GM18499 (cell line): ENCODE measurements at regions not wholly inside any gene's neighbourhood (a gene's known extent, or its start where the extent isn't known, plus 50 kb on each side); places are given as distances from the start of the nearest gene placed in this dataset.

Experiments
- ATAC-seq: cut with Tn5 transposase; IDR thresholded peaks from one replicate; pipeline ENCODE4 v1.9.1; 2021; ENCODE audit warnings: moderate number of reproducible peaks; ENCODE audit not compliant: insufficient read depth, unreplicated experiment

DNA sequence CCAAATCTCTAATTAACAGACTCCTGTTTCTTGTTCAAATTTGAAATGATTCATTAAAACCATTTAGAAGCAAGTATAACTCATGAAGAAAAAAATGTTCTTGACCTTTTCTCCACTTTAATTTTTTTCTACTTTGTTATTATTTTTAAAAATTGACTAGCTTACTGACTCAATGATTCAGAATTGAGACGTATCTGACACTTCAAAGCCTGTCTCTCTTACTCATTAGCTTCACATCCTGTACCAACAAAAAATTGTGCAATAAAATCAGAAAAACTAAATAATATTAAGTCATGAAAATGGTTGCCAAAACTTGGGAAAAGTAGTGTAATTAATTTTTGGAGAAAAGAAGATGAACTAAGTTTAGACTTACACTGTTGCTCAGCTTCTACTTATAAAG, 331.2 kb downstream of the SLC16A7 start:
- ATAC-seq, result no peak

DNA sequence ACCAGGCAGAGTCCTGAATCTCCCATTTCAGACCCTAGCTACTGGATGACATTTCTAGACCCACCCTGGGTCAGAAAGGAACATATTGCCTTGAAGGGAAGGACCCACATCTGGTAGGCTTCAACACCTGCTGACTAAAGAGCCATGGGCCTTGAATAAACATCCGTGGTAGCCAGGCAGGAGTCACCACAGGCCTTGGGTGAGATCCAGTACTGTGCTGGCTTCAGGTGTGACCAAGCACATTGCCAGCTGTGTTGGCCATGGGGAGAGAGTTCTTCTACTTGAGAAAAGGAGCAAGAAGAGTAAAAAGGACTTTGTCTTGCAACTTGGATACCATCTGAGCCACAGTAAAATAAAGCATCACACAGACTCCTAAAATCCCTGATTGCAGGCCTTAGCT, 332.6 kb downstream of the SLC16A7 start:
- ATAC-seq, result no peak

DNA sequence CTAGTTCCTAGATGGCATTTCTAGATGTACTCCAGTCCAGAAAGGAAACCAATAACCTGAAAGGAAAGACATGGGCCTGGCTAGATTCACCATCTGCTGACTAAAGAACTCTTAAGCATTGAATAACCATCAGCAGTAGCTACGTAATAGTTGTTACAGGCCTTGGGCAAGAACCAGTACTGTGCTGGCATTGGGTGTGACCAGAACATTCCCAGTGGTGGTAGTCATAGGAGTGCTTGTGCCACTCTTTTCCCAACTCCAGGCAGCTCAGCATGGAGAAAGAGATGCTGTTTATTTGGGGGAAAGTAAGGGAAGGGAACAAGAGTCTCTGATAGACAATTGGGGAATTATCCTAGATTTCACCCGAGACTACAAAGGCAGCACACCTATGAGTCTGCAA, 333.3 kb downstream of the SLC16A7 start:
- no peak for ATAC-seq

DNA sequence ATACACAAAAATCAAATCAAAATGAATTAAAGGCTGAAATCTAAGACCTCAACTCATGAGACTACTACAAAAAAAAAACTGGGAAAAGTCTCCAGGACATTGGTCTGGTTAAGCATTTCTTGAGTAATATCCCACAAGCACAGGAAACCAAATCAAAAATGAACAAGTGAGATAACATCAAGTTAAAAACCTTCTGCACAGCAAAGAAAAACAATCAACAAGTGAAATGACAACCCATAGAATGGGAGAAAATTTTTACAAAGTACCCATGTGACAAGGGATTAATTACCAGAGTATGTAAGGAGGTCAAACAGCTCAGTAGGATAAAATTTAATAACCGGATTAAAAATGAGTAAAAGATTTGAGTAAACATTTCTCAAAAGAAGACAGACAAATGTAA, 338.7 kb downstream of the SLC16A7 start:
- no peak for ATAC-seq

DNA sequence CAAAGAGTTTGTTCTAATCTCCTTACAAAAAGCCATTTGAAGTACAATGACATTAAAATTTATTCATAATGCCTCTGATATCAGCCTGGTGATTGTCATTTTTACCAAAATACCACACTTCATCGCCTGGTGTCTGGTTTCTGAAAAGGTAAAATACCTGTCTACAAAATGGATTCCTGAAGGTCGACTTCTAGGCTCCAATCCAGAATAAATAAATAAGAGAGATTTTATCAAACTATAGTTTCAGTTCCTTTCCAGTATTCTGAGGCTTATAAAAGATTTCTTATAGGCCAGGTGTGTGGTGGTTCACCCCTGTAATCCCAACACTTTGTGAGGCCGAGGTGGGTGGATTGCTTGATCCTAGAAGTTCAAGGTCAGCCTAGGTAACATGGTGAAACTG, 340.7 kb downstream of the SLC16A7 start:
- ATAC-seq, result no peak

DNA sequence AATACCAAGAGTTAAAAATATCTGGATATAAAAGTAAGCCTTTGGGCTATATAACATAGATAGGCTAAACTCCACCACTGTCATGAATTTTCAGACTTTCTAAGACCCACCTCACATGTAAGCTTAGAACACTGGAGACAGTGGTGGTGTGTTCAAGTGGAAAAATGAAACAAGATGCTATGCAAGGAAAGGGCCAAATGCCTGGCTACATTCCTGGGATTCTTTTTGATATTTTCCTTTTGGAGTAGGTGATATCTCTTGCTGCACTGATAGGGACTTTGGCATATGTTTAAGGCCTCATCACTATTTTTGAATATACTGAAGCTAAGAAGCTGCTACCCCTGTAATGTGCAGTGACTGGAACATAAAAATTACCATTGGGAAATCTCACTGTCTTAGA, 341.3 kb downstream of the SLC16A7 start:
- no peak for ATAC-seq

DNA sequence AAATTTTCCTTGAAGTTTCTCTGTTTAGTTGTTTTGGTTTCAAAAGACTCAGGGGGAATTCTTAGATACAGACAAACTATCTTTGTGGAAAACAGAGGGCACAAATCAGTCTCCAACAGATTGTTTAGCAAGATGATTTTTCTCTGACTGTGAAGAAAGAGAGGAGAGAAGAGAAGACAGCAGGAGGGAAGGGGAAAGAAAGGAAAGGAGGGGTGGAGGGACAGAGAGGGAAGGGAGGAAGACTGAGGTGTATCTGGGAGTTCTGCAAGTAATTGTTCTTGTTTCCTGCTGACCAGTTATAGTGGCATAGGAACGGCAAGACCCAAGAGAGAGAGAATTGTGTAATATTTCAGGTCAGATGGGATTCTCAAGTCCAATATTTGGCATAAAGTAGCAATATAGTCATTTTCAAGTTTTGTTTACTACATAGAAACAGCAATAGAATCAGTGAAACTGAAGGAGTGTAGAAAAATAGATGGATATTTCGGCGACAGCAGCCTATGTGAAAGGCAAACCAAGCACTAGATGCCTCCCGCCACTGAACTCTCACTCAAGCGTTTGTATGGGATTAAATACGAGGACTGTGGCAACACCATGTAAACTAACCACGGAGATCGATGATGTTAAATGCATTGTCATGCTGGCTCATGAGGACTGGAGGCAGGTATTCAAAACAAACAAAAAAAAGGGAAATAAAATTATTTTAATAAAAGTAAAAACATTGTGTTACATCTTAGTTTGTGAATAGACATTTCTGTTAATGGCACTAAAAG, 342.5 kb downstream of the SLC16A7 start:
- no peak for ATAC-seq

DNA sequence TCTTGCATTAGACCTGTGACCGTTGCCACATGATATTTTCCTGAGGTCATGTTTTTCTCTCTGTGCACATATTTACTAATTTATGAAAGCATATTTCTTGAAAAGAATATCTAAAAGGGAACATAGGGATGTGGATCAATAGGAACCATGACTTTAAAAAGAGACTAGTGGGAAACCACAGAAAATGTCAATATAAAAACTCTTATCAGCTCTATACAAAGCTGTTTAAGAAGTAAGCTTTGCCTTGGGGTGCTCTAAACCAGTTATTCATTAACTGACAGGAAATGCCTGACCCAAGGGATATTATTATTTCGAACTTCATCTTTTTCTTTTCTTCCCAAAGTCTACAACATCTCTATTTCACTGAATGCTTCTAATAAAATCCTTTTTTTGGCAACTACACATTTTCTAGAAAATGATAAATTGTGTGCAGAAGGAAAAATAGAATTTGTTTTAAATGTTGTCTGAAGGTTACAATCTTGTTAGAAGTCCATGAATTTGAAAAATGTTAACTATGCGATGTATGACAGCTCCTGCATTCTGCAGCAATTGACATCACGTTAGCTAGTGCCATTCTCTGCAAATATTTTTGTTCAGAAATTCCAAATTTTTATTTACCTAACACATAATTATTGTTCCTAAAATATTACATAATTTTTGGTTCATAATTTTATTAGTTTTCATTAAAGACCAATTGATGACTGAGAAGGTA, 345.0 kb downstream of the SLC16A7 start:
- no peak for ATAC-seq

DNA sequence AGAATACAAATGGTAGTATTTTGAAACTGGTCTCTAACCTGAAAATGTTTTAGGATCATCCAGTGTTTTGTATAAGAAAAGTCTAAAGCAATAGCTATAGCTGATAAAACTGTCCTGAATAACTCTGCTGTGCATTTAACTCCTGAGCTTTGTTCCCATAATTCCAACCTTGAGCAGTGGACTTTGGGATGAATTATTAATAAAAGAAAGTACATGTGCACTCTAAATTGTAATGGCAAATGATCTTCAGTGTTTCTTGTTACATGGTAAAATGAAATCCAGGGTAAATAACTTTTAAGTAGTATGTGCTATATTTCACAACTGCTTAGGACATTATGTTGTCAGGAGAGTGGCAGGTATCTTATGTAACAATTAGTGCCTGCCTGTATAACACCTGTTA, 345.6 kb downstream of the SLC16A7 start:
- no peak for ATAC-seq

DNA sequence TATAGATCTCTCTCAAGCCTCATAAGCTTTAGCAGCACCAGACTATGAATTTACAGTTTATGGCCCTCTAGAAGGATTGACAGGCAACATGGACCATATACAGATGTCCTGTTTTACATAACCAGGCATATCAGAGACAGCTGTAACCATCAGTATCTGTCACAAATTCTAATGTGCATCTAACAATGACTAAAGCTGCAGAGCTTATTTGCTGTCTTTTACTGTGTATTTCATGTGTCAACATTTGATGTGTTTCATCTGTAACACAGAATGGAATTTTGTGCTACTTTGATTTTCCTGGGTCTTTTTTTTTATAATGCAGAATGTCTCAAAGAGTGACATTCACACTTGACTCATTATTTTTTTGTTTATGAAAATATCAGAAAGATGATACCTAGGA, 348.3 kb downstream of the SLC16A7 start:
- ATAC-seq, result no peak

DNA sequence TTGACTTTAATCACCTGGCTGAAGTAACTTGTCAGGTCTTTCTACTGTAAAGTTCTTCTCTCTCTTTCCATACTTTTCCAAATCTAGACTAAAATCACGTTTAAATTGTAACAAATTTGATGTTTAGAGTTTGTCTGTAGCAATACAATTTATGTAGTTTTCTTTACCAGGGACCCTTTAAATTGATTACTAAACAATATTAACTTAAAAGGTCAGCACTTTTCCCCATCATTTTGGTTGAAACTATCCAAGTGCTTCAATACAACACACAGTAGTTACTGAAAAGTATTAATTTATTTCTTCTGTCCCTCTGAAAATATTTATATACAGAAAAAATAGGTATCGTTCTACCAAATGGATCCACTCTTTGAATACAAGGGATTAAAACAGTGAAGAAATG, 350.8 kb downstream of the SLC16A7 start:
- no peak for ATAC-seq

DNA sequence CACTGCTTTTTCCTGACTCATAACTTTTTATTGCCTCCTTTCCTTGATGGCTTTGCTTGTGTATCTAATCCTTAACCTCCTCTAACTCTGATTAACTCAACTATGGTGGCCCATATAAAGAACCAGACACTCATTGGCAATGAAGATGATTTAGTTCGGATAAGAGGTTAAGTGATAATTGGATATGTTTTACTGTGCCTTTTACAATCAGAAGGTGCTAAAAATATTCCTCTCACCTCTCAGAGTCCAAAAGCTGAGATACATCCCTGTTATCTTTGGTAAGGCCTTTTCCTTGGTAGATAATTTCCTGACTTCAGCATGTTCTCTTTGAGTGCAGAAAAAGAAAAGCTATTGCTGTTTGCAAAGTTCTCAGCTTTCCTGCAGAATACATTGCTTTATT, 367.7 kb downstream of the SLC16A7 start:
- no peak for ATAC-seq

DNA sequence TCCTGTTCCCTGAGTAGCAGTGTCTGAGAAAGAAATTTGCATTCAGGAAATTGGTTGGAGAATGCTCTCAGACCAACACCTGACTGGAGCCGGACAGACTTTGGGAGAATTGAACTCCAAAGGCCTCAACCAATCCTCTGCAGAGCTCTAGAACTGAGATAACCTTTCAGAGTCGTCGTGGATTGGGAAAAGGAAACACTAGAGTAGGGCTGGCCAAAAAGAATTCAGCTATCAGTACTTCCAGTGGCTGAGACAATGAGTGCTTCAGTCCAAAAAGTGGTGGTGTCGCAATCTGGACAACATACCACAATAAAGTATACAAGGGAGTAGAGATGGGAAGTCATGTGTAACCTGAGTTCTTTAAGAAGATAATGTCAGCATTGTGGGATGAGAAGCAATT, 377.1 kb downstream of the SLC16A7 start:
- no peak for ATAC-seq

DNA sequence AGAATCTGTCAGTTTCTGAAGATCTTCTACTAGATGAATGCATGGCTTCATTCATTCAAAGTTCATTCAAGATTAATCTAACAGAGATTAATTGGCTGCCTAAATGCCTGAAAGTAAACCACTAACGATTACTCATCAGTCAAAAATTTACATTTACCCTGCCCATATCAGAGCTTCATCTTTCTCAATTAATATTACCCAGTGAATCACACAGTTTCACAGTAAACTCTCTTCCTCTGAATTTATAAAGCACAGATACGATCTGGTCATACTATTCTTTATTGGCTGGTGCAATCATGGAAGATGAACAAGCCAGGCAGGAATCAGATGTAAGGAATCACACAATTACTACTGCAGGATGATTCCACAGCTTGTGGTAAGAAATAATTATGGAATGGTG, 377.7 kb downstream of the SLC16A7 start:
- ATAC-seq, result no peak

DNA sequence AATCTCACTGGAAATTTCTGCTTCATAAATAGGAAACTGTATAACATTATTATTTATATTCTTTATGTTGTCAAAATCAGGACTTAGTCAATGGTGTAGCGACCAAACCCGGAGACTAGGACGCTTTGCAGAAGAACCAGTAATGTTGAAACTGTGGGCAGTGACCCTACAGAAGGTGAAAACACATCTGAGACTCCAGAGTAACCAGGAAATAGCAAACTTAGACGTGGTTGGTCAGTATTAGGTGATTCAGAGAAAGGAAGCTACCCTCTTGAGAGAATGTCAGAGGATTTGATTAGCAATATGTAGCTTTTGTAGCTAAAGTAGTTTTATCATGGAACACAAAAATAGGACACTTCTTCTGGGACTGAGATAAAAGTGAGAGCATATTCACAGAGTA, 381.9 kb downstream of the SLC16A7 start:
- no peak for ATAC-seq

DNA sequence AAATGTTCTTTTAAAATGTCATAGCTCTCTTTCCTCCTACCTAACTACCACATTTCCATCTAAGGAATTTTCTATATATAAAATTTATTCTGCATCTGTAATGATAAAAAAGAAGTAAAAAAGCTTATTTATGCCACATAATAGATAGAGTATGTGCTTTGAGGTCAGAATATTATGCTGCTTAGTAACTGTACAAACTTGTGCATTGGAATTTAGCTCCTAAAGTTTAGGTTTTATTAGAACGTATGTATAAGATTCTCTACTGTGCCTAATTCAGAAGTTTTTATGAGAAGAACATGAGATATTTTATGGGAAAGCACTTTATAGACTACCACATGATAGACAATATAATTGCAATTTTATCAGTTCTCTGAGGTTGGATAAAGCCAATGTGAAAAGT, 384.6 kb downstream of the SLC16A7 start:
- no peak for ATAC-seq

DNA sequence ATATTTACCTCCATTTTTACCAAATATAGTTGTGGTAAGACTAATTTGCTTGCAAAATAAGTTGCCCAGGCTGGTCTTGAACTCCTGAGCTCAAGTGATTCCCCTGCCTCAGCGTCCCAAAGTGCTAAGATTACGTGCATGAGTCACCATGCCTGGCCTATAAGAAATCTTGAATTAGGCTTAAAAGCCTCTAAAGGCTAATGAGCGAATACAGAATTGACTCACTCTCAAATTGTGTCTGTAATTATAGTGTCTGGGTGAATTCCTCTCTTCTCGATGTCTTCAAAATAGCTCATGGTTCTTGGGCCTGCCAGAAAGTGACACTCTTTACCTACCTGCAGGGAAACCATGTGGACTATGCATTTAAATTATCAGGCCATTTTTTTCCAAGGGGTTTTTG, 403.5 kb downstream of the SLC16A7 start:
- ATAC-seq, result no peak

DNA sequence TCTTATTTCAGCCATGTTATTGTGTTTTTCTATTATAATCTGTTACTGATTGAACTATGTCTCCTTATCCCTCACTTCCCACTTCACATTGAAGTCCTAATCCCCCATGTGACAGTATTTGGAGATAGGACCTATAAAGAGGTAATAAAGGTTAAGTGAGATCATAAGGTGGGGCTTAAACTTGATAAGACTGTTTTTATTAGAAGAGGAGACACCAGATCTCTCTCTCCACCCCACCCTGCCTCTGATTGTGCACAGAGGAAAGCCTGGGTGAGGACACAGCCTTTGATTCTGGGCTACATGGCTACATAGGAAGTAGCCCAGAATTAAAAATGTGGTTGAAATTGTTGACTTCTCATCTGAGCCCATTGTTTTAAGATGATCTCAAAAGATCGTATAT, 414.7 kb downstream of the SLC16A7 start:
- ATAC-seq, result no peak

DNA sequence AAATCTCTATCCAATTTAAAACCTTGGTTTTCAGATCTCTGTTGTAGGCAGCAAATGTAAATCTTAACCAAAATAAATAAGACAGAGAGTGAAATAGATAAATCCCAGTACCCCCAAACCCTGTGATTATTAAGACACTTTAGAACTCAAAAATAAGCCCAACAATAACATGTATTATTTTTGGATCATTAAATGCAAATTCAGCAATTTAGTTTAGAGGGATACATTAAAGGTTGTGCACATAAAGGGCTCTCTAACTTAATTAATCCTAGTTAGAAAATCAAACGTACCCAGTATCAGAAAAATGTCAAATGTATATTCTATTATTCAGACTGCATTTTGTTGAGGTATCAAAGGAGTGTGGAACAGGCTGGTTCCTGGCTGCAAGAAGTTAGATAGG, 416.8 kb downstream of the SLC16A7 start:
- no peak for ATAC-seq

DNA sequence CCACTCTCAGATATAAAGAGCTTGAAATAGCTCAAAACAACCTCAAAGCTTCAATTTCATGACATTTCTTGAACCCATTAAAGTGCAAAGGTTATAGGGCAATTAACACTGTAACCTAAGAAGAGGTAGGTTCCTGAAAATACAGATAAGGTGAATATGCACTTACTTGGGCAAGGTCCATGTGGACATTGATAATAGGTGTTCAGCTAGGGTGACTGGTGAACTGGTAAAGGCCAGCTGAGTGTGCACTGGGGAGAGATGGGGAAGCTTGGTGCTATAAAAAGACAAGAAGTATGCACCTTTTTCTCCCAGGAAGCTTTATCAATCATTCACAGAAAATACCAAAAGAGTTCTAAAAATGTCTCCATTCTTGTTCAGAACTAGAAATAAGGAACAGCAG, 418.6 kb downstream of the SLC16A7 start:
- ATAC-seq, result no peak

DNA sequence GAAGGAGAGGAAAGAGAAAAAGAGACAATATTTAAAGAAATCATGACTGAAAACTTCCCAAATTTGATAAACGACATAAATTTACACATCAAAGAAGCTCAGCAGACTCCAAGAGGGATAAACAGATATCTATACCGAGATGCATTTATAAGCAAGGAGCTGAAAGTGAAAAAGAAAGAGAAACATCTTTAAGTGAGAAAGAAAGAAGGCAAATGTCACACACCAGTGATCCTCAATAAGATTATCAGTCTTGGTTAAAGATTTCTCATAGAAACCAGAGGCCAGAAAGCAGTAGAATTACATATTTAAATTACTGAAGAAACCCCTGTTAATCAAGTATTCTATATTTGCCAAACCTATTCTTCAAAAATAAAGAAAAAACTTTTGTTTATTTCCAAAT, 424.2 kb downstream of the SLC16A7 start:
- ATAC-seq, result no peak

DNA sequence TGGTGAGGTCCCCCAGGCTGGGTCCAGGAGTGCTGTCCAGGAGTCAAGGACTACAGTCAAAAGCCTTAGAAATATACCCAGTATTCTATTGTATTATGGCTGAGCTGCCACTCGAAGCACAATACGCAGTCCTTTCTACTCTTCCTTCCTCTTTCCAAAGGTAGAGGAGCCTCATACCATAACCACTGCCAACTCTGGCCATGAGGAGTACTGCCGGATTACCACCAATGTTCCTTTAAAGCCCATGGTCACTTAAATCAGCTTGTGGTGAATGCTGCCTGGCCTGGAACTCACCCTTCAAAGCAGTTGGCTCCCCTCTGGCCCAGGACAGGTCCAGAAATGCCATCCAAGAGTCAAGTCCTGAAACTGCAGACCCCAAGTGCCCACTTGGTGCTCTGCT, 425.4 kb downstream of the SLC16A7 start:
- ATAC-seq, result no peak
